Spleen (tissue), 7 donors: ENCODE measurements at regions not wholly inside any gene's neighbourhood (a gene's known extent, or its start where the extent isn't known, plus 50 kb on each side); places are given as distances from the start of the nearest gene placed in this dataset.

Experiments
- POLR2A ChIP-seq, 3 donors: fragments of 450-650 bp; IDR thresholded peaks; one replicate each; pipeline ENCODE4 v1.5.1; 2017; ENCODE audit warnings: antibody characterized with exemption in 3 of 3, mild to moderate bottlenecking in 1 of 3
- POLR2AphosphoS5 ChIP-seq, 3 donors: sonication (generic); formaldehyde crosslinking; IDR thresholded peaks; one replicate each; pipeline ENCODE4 v1.5.1; 2017; ENCODE audit warnings: antibody characterized with exemption in 3 of 3
- TF ChIP-seq, protein P1 (sequence below), 11 experiments: fragments of 200-600 bp in 7 of 11; fragments of 450-650 bp in 4 of 11; sonication (generic) in 4 of 11; IDR thresholded peaks in 8 of 11; conservative IDR thresholded peaks in 3 of 11; 1 replicate in 7 of 11; 2 replicates in 4 of 11; pipeline versions ENCODE4 v1.4.0 to v1.8.0; 2016 to 2021; ENCODE audit warnings: antibody characterized with exemption in 11 of 11, inconsistent platforms in 4 of 11, mild to moderate bottlenecking in 1 of 11
- donor health status: DM: no; HTN: no; CAD: no; lungs with moderate emphysema.
- donor health status: DM: no; HTN: no; CAD: no.
- donor health status: DM: no; HTN: no; CAD: no.

DNA sequence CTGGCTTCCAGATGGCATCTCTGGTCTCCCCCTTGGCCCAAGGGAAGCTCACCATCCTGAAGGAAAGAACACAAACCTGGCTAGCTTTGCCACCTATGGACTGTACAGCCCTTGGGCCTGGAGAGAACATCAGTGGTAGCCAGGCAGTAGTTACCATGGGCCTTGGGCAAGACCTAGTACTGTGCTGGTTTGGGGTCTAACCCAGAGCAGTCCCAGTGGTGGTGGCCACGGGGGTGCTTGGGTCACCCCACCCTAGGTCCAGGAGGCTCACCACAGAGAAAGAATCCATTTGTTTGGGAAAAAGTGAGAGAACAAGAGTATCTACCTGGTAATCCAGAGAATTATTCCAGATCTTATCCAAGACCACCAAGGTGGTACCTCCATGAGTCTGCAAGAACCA, 290.7 kb upstream of the PPP1R2C start:
- TF ChIP-seq POLR2A (IDR thresholded peaks at IDR 0.05) (no peak), POLR2AphosphoS5 (IDR thresholded peaks at IDR 0.05) (no peak)
- TF ChIP-seq, protein P1, sequence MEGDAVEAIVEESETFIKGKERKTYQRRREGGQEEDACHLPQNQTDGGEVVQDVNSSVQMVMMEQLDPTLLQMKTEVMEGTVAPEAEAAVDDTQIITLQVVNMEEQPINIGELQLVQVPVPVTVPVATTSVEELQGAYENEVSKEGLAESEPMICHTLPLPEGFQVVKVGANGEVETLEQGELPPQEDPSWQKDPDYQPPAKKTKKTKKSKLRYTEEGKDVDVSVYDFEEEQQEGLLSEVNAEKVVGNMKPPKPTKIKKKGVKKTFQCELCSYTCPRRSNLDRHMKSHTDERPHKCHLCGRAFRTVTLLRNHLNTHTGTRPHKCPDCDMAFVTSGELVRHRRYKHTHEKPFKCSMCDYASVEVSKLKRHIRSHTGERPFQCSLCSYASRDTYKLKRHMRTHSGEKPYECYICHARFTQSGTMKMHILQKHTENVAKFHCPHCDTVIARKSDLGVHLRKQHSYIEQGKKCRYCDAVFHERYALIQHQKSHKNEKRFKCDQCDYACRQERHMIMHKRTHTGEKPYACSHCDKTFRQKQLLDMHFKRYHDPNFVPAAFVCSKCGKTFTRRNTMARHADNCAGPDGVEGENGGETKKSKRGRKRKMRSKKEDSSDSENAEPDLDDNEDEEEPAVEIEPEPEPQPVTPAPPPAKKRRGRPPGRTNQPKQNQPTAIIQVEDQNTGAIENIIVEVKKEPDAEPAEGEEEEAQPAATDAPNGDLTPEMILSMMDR (IDR thresholded peaks at IDR 0.05 in 8 of 11, conservative IDR thresholded peaks at IDR 0.05 in 3 of 11): no peak
